A549 (cell line): ENCODE measurements at regions not wholly inside any gene's neighbourhood (a gene's known extent, or its start where the extent isn't known, plus 50 kb on each side); places are given as distances from the start of the nearest gene placed in this dataset.

Source experiments
- BCL3 ChIP-seq: fragments of >200 bp; sonication (Bioruptor Twin); formaldehyde crosslinking; IDR thresholded peaks from 3 replicates; pipeline ENCODE4 v1.6.1; 2016
- CEBPB ChIP-seq, 2 experiments: fragments of >200 bp in 1 of 2; sonication (Bioruptor Twin) in 1 of 2; formaldehyde crosslinking in 1 of 2; IDR thresholded peaks; 2 replicates each; pipeline ENCODE4 v1.6.1; 2012 to 2016
- CTCF ChIP-seq: fragments of >200 bp; sonication (Bioruptor Twin); formaldehyde crosslinking; IDR thresholded peaks from 3 replicates; pipeline ENCODE4 v1.5.1; 2016
- ESRRA ChIP-seq: fragments of 150-350 bp; IDR thresholded peaks from 2 replicates; pipeline ENCODE4 v1.6.1; 2014; ENCODE audit warnings: mild to moderate bottlenecking, low read length, borderline replicate concordance
- FOXS1 ChIP-seq: fragments of 250-450 bp; sonication (Bioruptor Pico); IDR thresholded peaks from 2 replicates; pipeline ENCODE4 v1.5.0; 2020; ENCODE audit warnings: mild to moderate bottlenecking, moderate library complexity
- GATA3 ChIP-seq: IDR thresholded peaks from 2 replicates; pipeline ENCODE4 v1.6.1; 2012; ENCODE audit warnings: borderline replicate concordance
- HDAC2 ChIP-seq: fragments of 200-600 bp; sonication (generic); IDR thresholded peaks from 2 replicates; pipeline ENCODE4 v1.6.1; 2016
- JUNB ChIP-seq: fragments of >200 bp; sonication (Bioruptor Twin); formaldehyde crosslinking; IDR thresholded peaks from 2 replicates; pipeline ENCODE4 v1.6.1; 2016
- PBX3 ChIP-seq: IDR thresholded peaks from 2 replicates; pipeline ENCODE4 v1.6.1; 2012
- POLR2A ChIP-seq: IDR thresholded peaks from 2 replicates; pipeline ENCODE4 v1.6.1; 2012; ENCODE audit warnings: mild to moderate bottlenecking, low read length
- RAD21 ChIP-seq, 2 experiments: fragments of >200 bp in 1 of 2; sonication (Bioruptor Twin) in 1 of 2; formaldehyde crosslinking in 1 of 2; IDR thresholded peaks in 1 of 2; conservative IDR thresholded peaks in 1 of 2; 2 replicates in 1 of 2; 3 replicates in 1 of 2; pipeline ENCODE4 v1.6.1; 2012 to 2018; ENCODE audit warnings: inconsistent platforms in 1 of 2
- REST ChIP-seq: fragments of 200-600 bp; sonication (generic); IDR thresholded peaks from 2 replicates; pipeline ENCODE4 v1.6.1; 2016; ENCODE audit warnings: antibody characterized with exemption, mild to moderate bottlenecking, moderate library complexity
- RNF2 ChIP-seq: fragments of 200-600 bp; sonication (generic); IDR thresholded peaks from 2 replicates; pipeline ENCODE4 v1.6.1; 2016; ENCODE audit warnings: low read depth, mild to moderate bottlenecking, antibody characterized with exemption, moderate library complexity, borderline replicate concordance
- ZFP36 ChIP-seq: fragments of 450-650 bp; IDR thresholded peaks from 2 replicates; pipeline ENCODE4 v1.6.1; 2014; ENCODE audit warnings: borderline replicate concordance; ENCODE audit not compliant: partially characterized antibody

- TF ChIP-seq ZFP36 (no peak), PBX3 (no peak), JUNB (no peak), REST (no peak), POLR2A (no peak), RAD21 (conservative IDR thresholded peaks at IDR 0.05 in 1 of 2, IDR thresholded peaks at IDR 0.05 in 1 of 2) (no peak), CTCF (no peak), RNF2 (no peak), HDAC2 (no peak), GATA3 (no peak), BCL3 (no peak), CEBPB (IDR thresholded peaks at IDR 0.05) (no peak), ESRRA (no peak), FOXS1 (no peak)
Observed at GRCh38 chr9:108235609-108236008, 620.2 kb downstream of the ACTL7B start.
